ENCODE measurements at regions not wholly inside any gene's neighbourhood (a gene's known extent, or its start where the extent isn't known, plus 50 kb on each side); places are given as distances from the start of the nearest gene placed in this dataset.
"Not testable (repeated sequence)": the region's sequence is repeated elsewhere in the genome, so short reads cannot be mapped to it uniquely, and the experiment has no call there.

- DNase-seq = no peak
Measured at GRCh38 chr2:121132762-121133107, 152.3 kb downstream of the TFCP2L1 start.

GRCh38 chr2:121133551-121134319, 151.3 kb downstream of the TFCP2L1 start:
- DNase-seq = no peak

GRCh38 chr2:121134728-121135127, 150.3 kb downstream of the TFCP2L1 start:
- no peak for DNase-seq

GRCh38 chr2:121135168-121135853, 149.7 kb downstream of the TFCP2L1 start:
- no peak for DNase-seq

- DNase-seq = no peak
Measured at GRCh38 chr2:121136323-121136722, 148.7 kb downstream of the TFCP2L1 start.

GRCh38 chr2:121137571-121137970, 147.4 kb downstream of the TFCP2L1 start:
- no peak for DNase-seq

GRCh38 chr2:121140734-121141133, 144.3 kb downstream of the TFCP2L1 start:
- no peak for DNase-seq

- no peak for DNase-seq
Measured at GRCh38 chr2:121142452-121142851, 142.6 kb downstream of the TFCP2L1 start.

- no peak for DNase-seq
Measured at GRCh38 chr2:121144111-121144510, 140.9 kb downstream of the TFCP2L1 start.

- no peak for DNase-seq
Measured at GRCh38 chr2:121146630-121147029, 138.4 kb downstream of the TFCP2L1 start.

GRCh38 chr2:121147766-121148165, 137.2 kb downstream of the TFCP2L1 start:
- no peak for DNase-seq

- DNase-seq = no peak
Measured at GRCh38 chr2:121148481-121148880, 136.5 kb downstream of the TFCP2L1 start.

GRCh38 chr2:121149384-121149783, 135.6 kb downstream of the TFCP2L1 start:
- no peak for DNase-seq

- DNase-seq = no peak
Measured at GRCh38 chr2:121150126-121150525, 134.9 kb downstream of the TFCP2L1 start.

- DNase-seq = no peak
Measured at GRCh38 chr2:121150713-121151112, 134.3 kb downstream of the TFCP2L1 start.

- DNase-seq = no peak
Measured at GRCh38 chr2:121151311-121152109, 133.5 kb downstream of the TFCP2L1 start.

- no peak for DNase-seq
Measured at GRCh38 chr2:121152861-121153260, 132.1 kb downstream of the TFCP2L1 start.

GRCh38 chr2:121153516-121153915, 131.5 kb downstream of the TFCP2L1 start:
- DNase-seq = no peak

GRCh38 chr2:121155502-121156056, 129.4 kb downstream of the TFCP2L1 start:
- no peak for DNase-seq

GRCh38 chr2:121157481-121157880, 127.5 kb downstream of the TFCP2L1 start:
- DNase-seq = not testable (repeated sequence)

- no peak for DNase-seq
Measured at GRCh38 chr2:121159291-121160071, 125.5 kb downstream of the TFCP2L1 start.

GRCh38 chr2:121160366-121160765, 124.6 kb downstream of the TFCP2L1 start:
- no peak for DNase-seq
